GM12891 (cell line): ENCODE measurements at regions not wholly inside any gene's neighbourhood (a gene's known extent, or its start where the extent isn't known, plus 50 kb on each side); places are given as distances from the start of the nearest gene placed in this dataset.

Experiments
- POLR2A ChIP-seq: IDR thresholded peaks from 2 replicates; pipeline ENCODE4 v1.6.1; 2011; ENCODE audit warnings: low read depth, low read length, control low read depth
- POLR2AphosphoS5 ChIP-seq: IDR thresholded peaks from 2 replicates; pipeline ENCODE4 v1.6.1; 2011; ENCODE audit warnings: low read depth, low read length, control low read depth
- SPI1 ChIP-seq: IDR thresholded peaks from 2 replicates; pipeline ENCODE4 v1.6.1; 2011; ENCODE audit warnings: low read depth, low read length, control low read depth

GRCh38 chr12:89047856-89048418, 304.4 kb downstream of the DUSP6 start:
- TF ChIP-seq POLR2A: no peak
- no peak for TF ChIP-seq POLR2AphosphoS5
- TF ChIP-seq SPI1: no peak
